ENCODE measurements at regions not wholly inside any gene's neighbourhood (a gene's known extent, or its start where the extent isn't known, plus 50 kb on each side); places are given as distances from the start of the nearest gene placed in this dataset.

DNA sequence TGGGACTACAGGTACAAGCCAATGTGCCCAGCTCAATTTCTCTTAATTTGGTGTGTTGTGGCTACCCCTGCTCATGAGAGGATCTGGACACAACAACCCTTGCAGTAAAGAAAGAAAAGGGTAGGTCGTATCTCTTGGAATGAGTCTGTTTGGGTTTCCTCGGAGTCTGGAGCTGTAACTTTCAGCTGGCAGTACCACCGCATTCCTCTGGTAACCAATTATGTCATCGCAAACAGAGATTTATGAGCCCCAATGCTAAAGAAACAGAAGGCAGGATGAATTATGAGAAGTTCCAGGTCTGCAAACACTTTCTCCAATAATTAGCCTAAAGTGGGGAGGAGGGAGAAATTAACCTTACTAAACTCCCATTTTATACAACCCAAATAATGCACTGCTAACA, 186.6 kb upstream of the NRP1 start:
- TF ChIP-seq EZH2 (IDR thresholded peaks at IDR 0.05; ENCODE audit: borderline replicate concordance, low read depth, low read length, poor library complexity, severe bottlenecking): no peak
- TF ChIP-seq, protein P1, sequence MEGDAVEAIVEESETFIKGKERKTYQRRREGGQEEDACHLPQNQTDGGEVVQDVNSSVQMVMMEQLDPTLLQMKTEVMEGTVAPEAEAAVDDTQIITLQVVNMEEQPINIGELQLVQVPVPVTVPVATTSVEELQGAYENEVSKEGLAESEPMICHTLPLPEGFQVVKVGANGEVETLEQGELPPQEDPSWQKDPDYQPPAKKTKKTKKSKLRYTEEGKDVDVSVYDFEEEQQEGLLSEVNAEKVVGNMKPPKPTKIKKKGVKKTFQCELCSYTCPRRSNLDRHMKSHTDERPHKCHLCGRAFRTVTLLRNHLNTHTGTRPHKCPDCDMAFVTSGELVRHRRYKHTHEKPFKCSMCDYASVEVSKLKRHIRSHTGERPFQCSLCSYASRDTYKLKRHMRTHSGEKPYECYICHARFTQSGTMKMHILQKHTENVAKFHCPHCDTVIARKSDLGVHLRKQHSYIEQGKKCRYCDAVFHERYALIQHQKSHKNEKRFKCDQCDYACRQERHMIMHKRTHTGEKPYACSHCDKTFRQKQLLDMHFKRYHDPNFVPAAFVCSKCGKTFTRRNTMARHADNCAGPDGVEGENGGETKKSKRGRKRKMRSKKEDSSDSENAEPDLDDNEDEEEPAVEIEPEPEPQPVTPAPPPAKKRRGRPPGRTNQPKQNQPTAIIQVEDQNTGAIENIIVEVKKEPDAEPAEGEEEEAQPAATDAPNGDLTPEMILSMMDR (conservative IDR thresholded peaks at IDR 0.05; ENCODE audit: low read depth, low read length): no peak
